CD14-positive monocyte (primary cell): ENCODE measurements at regions not wholly inside any gene's neighbourhood (a gene's known extent, or its start where the extent isn't known, plus 50 kb on each side); places are given as distances from the start of the nearest gene placed in this dataset.

Experiments
- DNase-seq, 3 donors: peaks; one replicate each; pipeline ENCODE4 v3.0.0-alpha.2; 2011 to 2022
- H2AFZ ChIP-seq: 2 replicates; pipeline ENCODE4 v1.6.0; 2012; ENCODE audit warnings: mild to moderate bottlenecking, low read depth, low read length, inconsistent platforms; ENCODE audit not compliant: insufficient read depth, poor library complexity, severe bottlenecking
- H3K27ac ChIP-seq, 2 donors: 1 replicate in 1 of 2; 2 replicates in 1 of 2; pipeline ENCODE4 v1.5.1; 2012 to 2013; ENCODE audit warnings: low read length in 2 of 2, control low read depth in 1 of 2, inconsistent platforms in 1 of 2, low read depth in 1 of 2, mild to moderate bottlenecking in 1 of 2
- H3K27me3 ChIP-seq, 2 donors: one replicate each; pipeline versions ENCODE4 v1.6.0 to v1.6.1; 2011 to 2013; ENCODE audit warnings: low read length in 2 of 2; ENCODE audit not compliant: control insufficient read depth in 2 of 2, insufficient read depth in 2 of 2
- H3K36me3 ChIP-seq, 2 donors: replicated peaks in 1 of 2; 1 replicate in 1 of 2; 2 replicates in 1 of 2; pipeline versions ENCODE4 v1.5.1 to v1.6.1; 2012 to 2013; ENCODE audit warnings: low read length in 2 of 2, control low read depth in 1 of 2, inconsistent platforms in 1 of 2, mild to moderate bottlenecking in 1 of 2; ENCODE audit not compliant: insufficient read depth in 2 of 2, control insufficient read depth in 1 of 2
- H3K4me1 ChIP-seq, 2 donors: 1 replicate in 1 of 2; 2 replicates in 1 of 2; pipeline versions ENCODE4 v1.5.1 to v1.6.1; 2012 to 2013; ENCODE audit warnings: low read length in 2 of 2, control low read depth in 1 of 2, inconsistent platforms in 1 of 2, mild to moderate bottlenecking in 1 of 2, moderate library complexity in 1 of 2; ENCODE audit not compliant: insufficient read depth in 2 of 2, control insufficient read depth in 1 of 2
- H3K4me2 ChIP-seq: replicated peaks from 2 replicates; pipeline ENCODE3; 2012; ENCODE audit warnings: low read length, moderate library complexity, mild to moderate bottlenecking; ENCODE audit not compliant: poor library complexity, severe bottlenecking; ENCODE audit errors: extremely low read depth
- H3K4me3 ChIP-seq, 3 experiments: fragments of 200-600 bp in 1 of 3; sonication (generic) in 1 of 3; replicated peaks in 1 of 3; 1 replicate in 2 of 3; 2 replicates in 1 of 3; pipeline ENCODE4 v1.5.1; 2011 to 2013; ENCODE audit warnings: low read length in 3 of 3, mild to moderate bottlenecking in 3 of 3, control low read depth in 2 of 3, low read depth in 2 of 3, inconsistent platforms in 1 of 3, moderate library complexity in 1 of 3
- H3K79me2 ChIP-seq: 2 replicates; pipeline ENCODE4 v1.6.0; 2012; ENCODE audit warnings: mild to moderate bottlenecking, control low read depth, inconsistent platforms, low read length, moderate library complexity; ENCODE audit not compliant: insufficient read depth
- H3K9ac ChIP-seq: 2 replicates; pipeline ENCODE4 v1.6.0; 2017; ENCODE audit warnings: low read length, mild to moderate bottlenecking; ENCODE audit not compliant: insufficient read depth, poor library complexity, severe bottlenecking
- H3K9me3 ChIP-seq, 2 donors: replicated peaks in 1 of 2; 1 replicate in 1 of 2; 2 replicates in 1 of 2; pipeline versions ENCODE4 v1.5.1 to v1.6.1; 2012 to 2013; ENCODE audit warnings: low read length in 2 of 2, control low read depth in 1 of 2; ENCODE audit not compliant: control insufficient read depth in 1 of 2, insufficient read depth in 1 of 2
- H4K20me1 ChIP-seq: 2 replicates; pipeline ENCODE4 v1.6.0; 2012; ENCODE audit warnings: mild to moderate bottlenecking, low read length, control low read depth, moderate library complexity; ENCODE audit not compliant: insufficient read depth
- H3K27ac Mint-ChIP-seq, 7 donors: one replicate each; pipeline ENCODE4 v1.8.0; 2020; ENCODE audit warnings: mild to moderate bottlenecking in 7 of 7, mixed read lengths in 7 of 7, moderate library complexity in 6 of 7, inconsistent platforms in 2 of 7
- H3K27me3 Mint-ChIP-seq, 3 donors: one replicate each; pipeline ENCODE4 v1.8.0; 2021 to 2022; ENCODE audit warnings: low read depth in 3 of 3, mild to moderate bottlenecking in 3 of 3, mixed read lengths in 3 of 3, moderate library complexity in 3 of 3, inconsistent platforms in 1 of 3
- H3K36me3 Mint-ChIP-seq, 2 donors: one replicate each; pipeline ENCODE4 v1.8.0; 2020; ENCODE audit warnings: mixed read lengths in 2 of 2, inconsistent platforms in 1 of 2, mild to moderate bottlenecking in 1 of 2
- H3K4me1 Mint-ChIP-seq: one replicate; pipeline ENCODE4 v1.8.0; 2020; ENCODE audit warnings: mild to moderate bottlenecking, mixed read lengths
- H3K4me3 Mint-ChIP-seq, 2 donors: one replicate each; pipeline ENCODE4 v1.8.0; 2020; ENCODE audit warnings: mild to moderate bottlenecking in 2 of 2, mixed read lengths in 2 of 2, moderate library complexity in 1 of 2
- H3K9me3 Mint-ChIP-seq, 7 donors: one replicate each; pipeline ENCODE4 v1.8.0; 2020 to 2022; ENCODE audit warnings: mixed read lengths in 7 of 7, mild to moderate bottlenecking in 6 of 7, moderate library complexity in 6 of 7, inconsistent platforms in 2 of 7
- CTCF ChIP-seq: fragments of 200-600 bp; IDR thresholded peaks from one replicate; pipeline ENCODE4 v1.8.0; 2022; ENCODE audit warnings: antibody characterized with exemption, mild to moderate bottlenecking
- WGBS: methylation state at CpG from one replicate; pipeline ENCODE4 v1.1.5; 2013; ENCODE audit warnings: missing lambda C conversion rate; ENCODE audit not compliant: insufficient coverage; 5-methylcytosine and 5-hydroxymethylcytosine counted together
- intact Hi-C, 2 donors: fragments of 100-400 bp; cut with micrococcal nuclease; formaldehyde crosslinking; loops; one replicate each; pipeline versions ENCODE4 v1.15.0 to v1.15.1; 2023

- Mint-ChIP-seq H3K27ac (no peak overlapping the region), H3K4me3 (no peak overlapping the region), H3K4me1 (peaks cover 9% of the 10 kb centered on the region), H3K27me3 (peaks cover 0 to 3% (median under 1%) of the 10 kb centered on the region in 3 donors), H3K36me3 (no peaks in the 10 kb centered on the region), H3K9me3 (peaks cover 0 to 3% (median 2%) of the 10 kb centered on the region in 7 donors)
- no peak for DNase-seq
- H4K20me1 ChIP-seq = no peaks in the 10 kb centered on the region
- intact Hi-C loops = no loop called here
- no peak overlapping the region for H3K4me3 ChIP-seq
- no peak overlapping the region for H2AFZ ChIP-seq
- H3K9ac ChIP-seq = no peak overlapping the region
- H3K36me3 ChIP-seq = no peaks in the 10 kb centered on the region
- no peak for TF ChIP-seq CTCF
- no peak overlapping the region for H3K27ac ChIP-seq
- no peak overlapping the region for H3K4me2 ChIP-seq
- no peaks in the 10 kb centered on the region for H3K79me2 ChIP-seq
- WGBS = 90% methylated on average over 7 of the region's 8 CpGs
- H3K27me3 ChIP-seq = no peaks in the 10 kb centered on the region
- peaks cover 0 to 9% of the 10 kb centered on the region in 2 donors for H3K4me1 ChIP-seq
- H3K9me3 ChIP-seq = no peaks in the 10 kb centered on the region
Observed at GRCh38 chr10:111131168-111131799, 54.5 kb downstream of the ADRA2A start.

DNA sequence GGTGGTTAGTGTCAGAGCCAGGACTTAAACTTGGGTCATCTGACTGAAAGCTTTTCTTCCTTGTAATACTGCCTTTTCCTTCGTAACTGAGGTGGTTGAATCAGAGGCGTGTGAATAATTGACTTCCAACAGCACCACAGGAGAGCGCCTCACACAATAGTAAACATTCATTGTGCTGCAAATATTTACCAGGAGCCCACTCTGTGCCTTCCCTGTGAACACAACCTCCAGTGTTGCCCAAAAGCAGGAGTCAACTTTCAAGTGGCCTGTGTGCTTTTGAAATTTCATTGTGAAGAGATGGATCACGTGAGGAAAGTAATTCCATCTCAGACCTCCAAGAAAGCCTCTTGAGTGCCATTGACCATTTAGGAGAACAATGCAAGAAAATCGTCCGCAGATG lies 60.2 kb downstream of the ADRA2A start:
- Histone ChIP-seq H3K27me3 (no peaks in the 10 kb centered on the region), H3K4me1 (no peaks in the 10 kb centered on the region), H3K36me3 (no peaks in the 10 kb centered on the region), H4K20me1 (no peaks in the 10 kb centered on the region), H3K9ac (no peak overlapping the region), H2AFZ (no peak overlapping the region), H3K27ac (no peak overlapping the region), H3K4me2 (no peak overlapping the region), H3K4me3 (no peak overlapping the region), H3K79me2 (no peaks in the 10 kb centered on the region), H3K9me3 (no peaks in the 10 kb centered on the region)
- Mint-ChIP-seq H3K4me1 (no peaks in the 10 kb centered on the region), H3K27ac (no peak overlapping the region), H3K36me3 (no peaks in the 10 kb centered on the region), H3K27me3 (peaks cover 0 to 2% (median 0%) of the 10 kb centered on the region in 3 donors), H3K4me3 (no peak overlapping the region), H3K9me3 (peaks cover 0 to 2% (median 2%) of the 10 kb centered on the region in 7 donors)
- no peak for DNase-seq
- 96% methylated on average over 3 of the region's 6 CpGs for WGBS
- TF ChIP-seq CTCF = no peak
- intact Hi-C loops = no loop called here
